Ishikawa (cell line): ENCODE measurements at regions not wholly inside any gene's neighbourhood (a gene's known extent, or its start where the extent isn't known, plus 50 kb on each side); places are given as distances from the start of the nearest gene placed in this dataset.

Experiments
- CEBPB ChIP-seq: IDR thresholded peaks from 2 replicates; pipeline ENCODE4 v1.6.1; 2012
- CREB1 ChIP-seq: IDR thresholded peaks from 2 replicates; pipeline ENCODE4 v1.6.1; 2012; ENCODE audit warnings: low read depth
- EGR1 ChIP-seq: IDR thresholded peaks from 2 replicates; pipeline ENCODE4 v1.6.1; 2012
- EP300 ChIP-seq: IDR thresholded peaks from 2 replicates; pipeline ENCODE4 v1.6.1; 2012; ENCODE audit warnings: borderline replicate concordance
- FOXM1 ChIP-seq: IDR thresholded peaks from 2 replicates; pipeline ENCODE4 v1.6.1; 2012; ENCODE audit warnings: low read depth, borderline replicate concordance
- MAX ChIP-seq: IDR thresholded peaks from 2 replicates; pipeline ENCODE4 v1.6.1; 2012
- NFIC ChIP-seq: IDR thresholded peaks from 2 replicates; pipeline ENCODE4 v1.6.1; 2012
- RAD21 ChIP-seq: IDR thresholded peaks from 2 replicates; pipeline ENCODE4 v1.6.1; 2012; ENCODE audit warnings: low read depth
- REST ChIP-seq: IDR thresholded peaks from 2 replicates; pipeline ENCODE4 v1.6.1; 2012; ENCODE audit warnings: low read depth, mild to moderate bottlenecking
- TAF1 ChIP-seq: IDR thresholded peaks from 2 replicates; pipeline ENCODE4 v1.6.1; 2012; ENCODE audit warnings: low read depth, mild to moderate bottlenecking
- TCF12 ChIP-seq: IDR thresholded peaks from 2 replicates; pipeline ENCODE4 v1.6.1; 2012; ENCODE audit warnings: low read depth
- TEAD4 ChIP-seq: IDR thresholded peaks from 2 replicates; pipeline ENCODE4 v1.6.1; 2012
- USF1 ChIP-seq: IDR thresholded peaks from 2 replicates; pipeline ENCODE4 v1.6.1; 2012
- YY1 ChIP-seq: IDR thresholded peaks from 2 replicates; pipeline ENCODE4 v1.6.1; 2012; ENCODE audit warnings: low read depth
- ZBTB7A ChIP-seq: IDR thresholded peaks from 2 replicates; pipeline ENCODE4 v1.6.1; 2012; ENCODE audit warnings: low read depth

GRCh38 chr3:72376956-72377710 is 471.1 kb downstream of the SHQ1 start:
- no peak for TF ChIP-seq ZBTB7A
- no peak for TF ChIP-seq TEAD4

GRCh38 chr3:72375237-72376076 is 472.8 kb downstream of the SHQ1 start:
- TF ChIP-seq CEBPB: no peak
- TF ChIP-seq ZBTB7A: no peak
- no peak for TF ChIP-seq RAD21
- TF ChIP-seq EGR1: no peak
- TF ChIP-seq CREB1: no peak
- no peak for TF ChIP-seq TAF1

GRCh38 chr3:72373139-72373538 is 475.1 kb downstream of the SHQ1 start:
- TF ChIP-seq EGR1: no peak
- TF ChIP-seq MAX: no peak
- TF ChIP-seq EP300: no peak

- no peak for TF ChIP-seq USF1
- no peak for TF ChIP-seq FOXM1
- no peak for TF ChIP-seq REST
- no peak for TF ChIP-seq EP300
- TF ChIP-seq RAD21: no peak
- TF ChIP-seq CEBPB: no peak
- TF ChIP-seq TAF1: no peak
- no peak for TF ChIP-seq MAX
- no peak for TF ChIP-seq YY1
- no peak for TF ChIP-seq TEAD4
- no peak for TF ChIP-seq TCF12
- TF ChIP-seq CREB1: no peak
- no peak for TF ChIP-seq ZBTB7A
- TF ChIP-seq EGR1: no peak
- TF ChIP-seq NFIC: no peak
These were observed 476.1 kb downstream of the SHQ1 start for GRCh38 chr3:72372161-72372560.

- TF ChIP-seq RAD21 (no peak), FOXM1 (no peak), USF1 (no peak), ZBTB7A (no peak), TCF12 (no peak), CREB1 (no peak), EGR1 (no peak), MAX (no peak), TAF1 (no peak), YY1 (no peak), REST (no peak), CEBPB (no peak), EP300 (no peak)
These were observed 476.8 kb downstream of the SHQ1 start for GRCh38 chr3:72371431-72371830.

GRCh38 chr3:72370947-72371346 is 477.3 kb downstream of the SHQ1 start:
- no peak for TF ChIP-seq CEBPB
- no peak for TF ChIP-seq EP300
- no peak for TF ChIP-seq CREB1
- no peak for TF ChIP-seq FOXM1
- no peak for TF ChIP-seq YY1
- no peak for TF ChIP-seq TAF1
- TF ChIP-seq REST: no peak
- no peak for TF ChIP-seq RAD21
- no peak for TF ChIP-seq USF1
- TF ChIP-seq TEAD4: no peak
- TF ChIP-seq MAX: no peak
- no peak for TF ChIP-seq TCF12
- no peak for TF ChIP-seq ZBTB7A
- no peak for TF ChIP-seq EGR1
- TF ChIP-seq NFIC: no peak
